Mesodermal cell (in vitro differentiated cells): ENCODE measurements at regions not wholly inside any gene's neighbourhood (a gene's known extent, or its start where the extent isn't known, plus 50 kb on each side); places are given as distances from the start of the nearest gene placed in this dataset.

Experiments
- H3K27ac ChIP-seq: 2 replicates; pipeline ENCODE4 v1.7.0; 2013; ENCODE audit warnings: mild to moderate bottlenecking, low read depth, low read length, moderate library complexity; ENCODE audit not compliant: severe bottlenecking
- H3K36me3 ChIP-seq: 2 replicates; pipeline ENCODE4 v1.7.1; 2013; ENCODE audit warnings: mild to moderate bottlenecking, low read length, moderate library complexity; ENCODE audit not compliant: control insufficient read depth, insufficient read depth
- H3K4me1 ChIP-seq: one replicate; pipeline ENCODE4 v1.7.1; 2013; ENCODE audit warnings: mild to moderate bottlenecking, low read length; ENCODE audit not compliant: insufficient read depth, control insufficient read depth, poor library complexity, severe bottlenecking
- H3K4me3 ChIP-seq: 2 replicates; pipeline ENCODE4 v1.7.0; 2013; ENCODE audit warnings: low read length, control low read depth, mild to moderate bottlenecking; ENCODE audit not compliant: insufficient read depth, poor library complexity, severe bottlenecking; ENCODE audit errors: extremely low read depth
- H3K9me3 ChIP-seq: 2 replicates; pipeline ENCODE4 v1.7.1; 2013; ENCODE audit warnings: mild to moderate bottlenecking, low read length, moderate library complexity; ENCODE audit not compliant: control insufficient read depth
- WGBS, 2 experiments: methylation state at CpG; one replicate each; pipeline ENCODE4 v1.1.5; 2013; ENCODE audit warnings: missing lambda C conversion rate in 2 of 2; ENCODE audit not compliant: insufficient coverage in 2 of 2; 5-methylcytosine and 5-hydroxymethylcytosine counted together

DNA sequence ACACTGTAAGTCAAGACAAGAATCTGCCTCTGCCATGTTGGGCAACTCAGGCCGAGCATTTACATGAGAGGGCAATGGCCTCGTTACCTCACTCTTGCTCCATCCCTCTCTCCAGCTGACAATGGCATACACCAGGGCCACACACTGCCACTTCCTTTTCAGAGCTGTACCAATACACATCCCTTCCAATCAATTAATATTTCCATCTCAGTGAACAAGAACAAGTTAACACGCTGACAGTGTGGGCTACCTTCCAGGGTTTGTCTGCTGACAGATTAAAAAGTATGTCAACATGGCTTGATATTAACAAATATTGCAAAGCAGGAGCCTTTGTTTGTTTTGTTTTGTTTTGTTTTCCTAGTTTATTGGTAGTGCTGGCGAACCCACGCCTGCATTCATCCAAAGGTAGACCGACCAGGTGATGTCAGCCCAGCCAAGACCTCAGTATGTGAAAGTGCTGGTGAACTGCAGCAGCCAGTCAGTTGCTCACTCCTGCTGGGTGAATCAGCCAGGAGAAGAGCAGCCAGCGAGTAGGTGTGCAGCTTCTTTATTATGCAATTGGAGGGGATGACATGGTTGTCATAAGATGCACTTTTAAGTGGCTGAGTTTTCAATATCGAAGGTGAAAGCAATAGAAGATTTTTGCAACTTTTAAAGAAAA lies 487.3 kb upstream of the JARID2 start:
- no peaks in the 10 kb centered on the region for H3K9me3 ChIP-seq
- no peaks in the 10 kb centered on the region for H3K4me1 ChIP-seq
- H3K4me3 ChIP-seq: no peak overlapping the region
- no peaks in the 10 kb centered on the region for H3K36me3 ChIP-seq
- no peak overlapping the region for H3K27ac ChIP-seq
- 77 to 79% methylated on average over 6 to 7 of the region's 8 CpGs for WGBS, 2 experiments

- Histone ChIP-seq H3K4me1 (no peaks in the 10 kb centered on the region), H3K27ac (no peak overlapping the region), H3K9me3 (no peaks in the 10 kb centered on the region), H3K4me3 (no peak overlapping the region), H3K36me3 (no peaks in the 10 kb centered on the region)
- 94 to 100% methylated on average over 1 to 2 of the region's 4 CpGs for WGBS, 2 experiments
Measured at GRCh38 chr6:14759976-14760672, 485.7 kb upstream of the JARID2 start.

- no peaks in the 10 kb centered on the region for H3K4me1 ChIP-seq
- no peak overlapping the region for H3K27ac ChIP-seq
- WGBS, 2 experiments: 93 to 96% methylated on average over 5 to 8 of the region's 8 CpGs
Measured at GRCh38 chr6:14762077-14762476, 483.8 kb upstream of the JARID2 start.

GRCh38 chr6:14763139-14763538 lies 482.7 kb upstream of the JARID2 start:
- WGBS, 2 experiments: 84 to 100% methylated on average over 1 to 4 of the region's 6 CpGs
- Histone ChIP-seq H3K4me3 (no peak overlapping the region), H3K27ac (no peak overlapping the region), H3K36me3 (no peaks in the 10 kb centered on the region), H3K9me3 (no peaks in the 10 kb centered on the region), H3K4me1 (no peaks in the 10 kb centered on the region)

More at GRCh38 chr6:14762077-14762476, 483.8 kb upstream of the JARID2 start:
- Histone ChIP-seq H3K9me3 (no peaks in the 10 kb centered on the region), H3K36me3 (no peaks in the 10 kb centered on the region), H3K4me3 (no peak overlapping the region)

- Histone ChIP-seq H3K4me3 (no peak overlapping the region), H3K36me3 (no peaks in the 10 kb centered on the region), H3K4me1 (no peaks in the 10 kb centered on the region), H3K9me3 (no peaks in the 10 kb centered on the region), H3K27ac (no peak overlapping the region)
- WGBS, 2 experiments: 93 to 100% methylated on average over 1 of the region's 1 CpG
Measured at GRCh38 chr6:14763616-14764015, 482.3 kb upstream of the JARID2 start.

DNA sequence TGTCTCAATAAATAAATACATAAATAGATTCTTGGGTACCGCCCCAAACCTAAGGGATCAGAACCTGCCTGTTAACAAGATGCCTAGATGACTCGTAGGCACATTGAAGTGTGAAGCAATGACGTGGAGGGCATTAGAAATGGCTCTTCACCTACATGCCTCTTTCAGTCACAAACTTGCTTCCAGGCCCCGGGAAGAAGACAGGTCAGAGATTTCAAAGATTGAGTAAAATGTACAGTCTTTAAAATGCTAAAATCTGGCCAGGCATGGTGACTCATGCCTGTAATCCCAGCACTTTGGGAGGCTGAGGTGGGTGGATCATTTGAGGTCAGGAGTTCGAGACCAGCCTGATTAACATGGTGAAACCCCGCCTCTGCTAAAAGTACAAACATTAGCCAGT lies 480.8 kb upstream of the JARID2 start:
- WGBS, 2 experiments: 80 to 96% methylated on average over 1 to 3 of the region's 6 CpGs
- no peak overlapping the region for H3K27ac ChIP-seq
- no peak overlapping the region for H3K4me3 ChIP-seq
- H3K36me3 ChIP-seq: no peaks in the 10 kb centered on the region
- no peaks in the 10 kb centered on the region for H3K9me3 ChIP-seq
- H3K4me1 ChIP-seq: no peaks in the 10 kb centered on the region

DNA sequence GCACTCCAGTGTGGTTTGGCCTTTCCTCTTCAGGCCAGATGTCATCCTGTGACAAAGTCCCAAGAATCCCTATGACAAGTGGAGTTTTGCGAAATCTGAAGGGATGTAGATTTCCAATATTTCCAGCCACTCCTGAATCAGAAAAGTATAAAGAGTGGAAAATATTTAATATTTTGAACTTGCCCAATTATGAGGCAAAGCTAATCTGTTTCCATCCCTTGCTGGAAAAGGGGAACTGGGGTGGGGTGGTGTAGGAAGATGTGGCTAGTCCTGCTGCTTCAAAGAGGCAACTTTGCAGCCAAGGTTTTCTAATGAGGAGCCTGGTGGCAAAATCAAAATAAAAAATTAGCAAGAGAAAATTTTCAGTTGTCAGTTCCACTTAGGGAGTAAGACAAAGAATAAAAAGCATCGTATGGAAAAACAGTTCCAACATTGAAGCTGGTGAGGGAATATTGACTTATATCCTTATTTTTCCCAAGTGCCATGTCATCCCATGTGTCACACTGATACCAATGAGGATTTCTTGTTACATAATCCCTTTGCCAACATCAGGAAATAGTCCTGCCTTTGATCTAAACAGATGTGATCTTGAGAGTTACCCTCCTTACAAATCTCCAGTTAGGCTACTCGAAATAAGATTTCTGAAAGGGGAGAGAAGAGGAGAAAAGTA lies 480.0 kb upstream of the JARID2 start:
- no peak overlapping the region for H3K4me3 ChIP-seq
- H3K4me1 ChIP-seq: peaks cover 4% of the 10 kb centered on the region
- no peak overlapping the region for H3K27ac ChIP-seq
- no peaks in the 10 kb centered on the region for H3K36me3 ChIP-seq
- no peaks in the 10 kb centered on the region for H3K9me3 ChIP-seq
- WGBS, 2 experiments: no CpG with 5 or more reads among the region's 3 CpGs

DNA sequence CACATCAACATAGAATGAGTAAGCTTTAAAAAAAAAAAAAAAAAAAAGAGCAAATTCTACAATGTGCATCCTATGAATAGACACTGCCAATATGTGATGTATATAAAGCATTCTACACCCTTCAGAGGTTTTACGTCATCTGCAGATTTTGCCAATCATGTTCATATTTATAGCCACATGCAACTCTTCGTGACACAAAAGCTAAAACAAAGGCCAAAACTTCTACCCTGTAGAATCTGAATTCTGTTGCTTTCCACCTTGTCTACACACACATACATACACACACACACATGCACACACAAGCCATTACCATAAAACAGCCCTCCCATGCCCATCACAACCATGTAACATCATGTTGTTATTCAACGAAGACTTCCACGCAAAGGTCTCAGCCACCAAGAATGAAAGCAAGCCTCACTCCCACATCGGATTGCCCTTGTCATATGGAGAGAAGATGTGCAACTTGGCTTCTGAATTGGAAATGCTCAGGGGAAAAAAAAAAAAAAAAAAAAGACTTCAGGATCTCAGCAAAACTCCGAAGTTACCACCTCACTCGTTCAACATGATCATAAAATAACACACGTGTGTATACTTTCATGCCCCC lies 479.4 kb upstream of the JARID2 start:
- Histone ChIP-seq H3K4me1 (peaks cover 7% of the 10 kb centered on the region), H3K27ac (no peak overlapping the region), H3K9me3 (no peaks in the 10 kb centered on the region), H3K4me3 (no peak overlapping the region), H3K36me3 (no peaks in the 10 kb centered on the region)
- 67 to 84% methylated on average over 3 of the region's 8 CpGs for WGBS, 2 experiments

DNA sequence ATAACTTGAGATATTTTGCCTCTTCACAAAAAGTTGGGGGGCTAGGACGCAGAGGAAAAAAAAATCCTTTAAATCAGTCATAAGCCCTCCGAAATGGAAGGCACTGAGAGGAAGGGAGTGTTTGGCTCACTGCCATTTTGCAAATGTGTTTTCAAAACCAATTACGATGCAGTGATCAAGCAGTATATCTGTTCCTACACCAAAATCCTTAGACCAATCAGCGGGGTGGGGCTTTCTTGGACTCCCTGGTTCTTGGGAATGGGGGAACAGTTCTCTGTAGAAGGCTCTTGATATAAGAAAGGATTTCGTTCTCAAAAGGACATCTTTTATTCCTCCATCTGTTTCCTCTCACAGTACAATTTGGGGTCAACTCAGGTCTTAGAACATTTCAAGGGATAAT lies 478.6 kb upstream of the JARID2 start:
- no peak overlapping the region for H3K27ac ChIP-seq
- H3K4me3 ChIP-seq: no peak overlapping the region
- H3K9me3 ChIP-seq: no peaks in the 10 kb centered on the region
- peaks cover 10% of the 10 kb centered on the region for H3K4me1 ChIP-seq
- 83 to 100% methylated on average over 1 of the region's 5 CpGs for WGBS, 2 experiments
- H3K36me3 ChIP-seq: no peaks in the 10 kb centered on the region

- Histone ChIP-seq H3K4me3 (no peak overlapping the region), H3K9me3 (no peaks in the 10 kb centered on the region), H3K4me1 (peaks cover 10% of the 10 kb centered on the region), H3K27ac (no peak overlapping the region), H3K36me3 (no peaks in the 10 kb centered on the region)
- WGBS, 2 experiments: 90 to 91% methylated on average over 2 to 3 of the region's 3 CpGs
Measured at GRCh38 chr6:14770040-14770439, 475.8 kb upstream of the JARID2 start.
